Common myeloid progenitor, CD34-positive (primary cell): ENCODE measurements at regions not wholly inside any gene's neighbourhood (a gene's known extent, or its start where the extent isn't known, plus 50 kb on each side); places are given as distances from the start of the nearest gene placed in this dataset.

Experiments used
- CTCF ChIA-PET: fragments of 350-600 bp; sonication (Branson Sonifier 250); formaldehyde crosslinking; loops from one replicate; lab custom pipeline; 2021; ENCODE audit warnings: antibody characterized with exemption; lab: Charles Lee
- POLR2A ChIA-PET: fragments of 350-600 bp; sonication (Branson Sonifier 250); formaldehyde crosslinking; loops from one replicate; lab custom pipeline; 2021; ENCODE audit warnings: antibody characterized with exemption; lab: Charles Lee
- DNase-seq, 3 donors: peaks; one replicate each; pipeline versions ENCODE4 v3.0.0 to v3.0.0-alpha.2; 2013
- H3K27ac ChIP-seq, 2 experiments: 1 replicate in 1 of 2; 2 replicates in 1 of 2; pipeline ENCODE4 v1.7.0; 2013; ENCODE audit warnings: inconsistent platforms in 2 of 2, low read length in 2 of 2, mild to moderate bottlenecking in 2 of 2, low read depth in 1 of 2, moderate library complexity in 1 of 2; ENCODE audit not compliant: severe bottlenecking in 2 of 2, insufficient read depth in 1 of 2, poor library complexity in 1 of 2
- H3K27me3 ChIP-seq, 5 experiments: replicated peaks in 2 of 5; 1 replicate in 3 of 5; 2 replicates in 2 of 5; pipeline versions ENCODE4 v1.6.1 to v1.7.0; 2013; ENCODE audit warnings: low read length in 4 of 5, mild to moderate bottlenecking in 2 of 5, moderate library complexity in 2 of 5, inconsistent platforms in 1 of 5; ENCODE audit not compliant: insufficient read depth in 5 of 5, control insufficient read depth in 4 of 5
- H3K36me3 ChIP-seq, 4 experiments: 1 replicate in 2 of 4; 2 replicates in 2 of 4; pipeline versions ENCODE4 v1.6.1 to v1.7.0; 2013; ENCODE audit warnings: low read length in 3 of 4, control low read depth in 1 of 4, mild to moderate bottlenecking in 1 of 4; ENCODE audit not compliant: control insufficient read depth in 4 of 4, insufficient read depth in 4 of 4
- H3K4me1 ChIP-seq, 4 experiments: 1 replicate in 3 of 4; 2 replicates in 1 of 4; pipeline versions ENCODE4 v1.6.1 to v1.7.1; 2013; ENCODE audit warnings: low read length in 3 of 4, mild to moderate bottlenecking in 3 of 4, control low read depth in 1 of 4, inconsistent platforms in 1 of 4, moderate library complexity in 1 of 4; ENCODE audit not compliant: control insufficient read depth in 4 of 4, insufficient read depth in 4 of 4; ENCODE audit errors: control extremely low read depth in 1 of 4
- H3K4me3 ChIP-seq, 7 experiments: 1 replicate in 4 of 7; 2 replicates in 3 of 7; pipeline versions ENCODE4 v1.5.1 to v1.7.0; 2013; ENCODE audit warnings: mild to moderate bottlenecking in 7 of 7, low read length in 6 of 7, moderate library complexity in 6 of 7, inconsistent platforms in 2 of 7, low read depth in 2 of 7, control low read depth in 1 of 7; ENCODE audit not compliant: insufficient read depth in 4 of 7, control insufficient read depth in 1 of 7; ENCODE audit errors: extremely low read depth in 1 of 7
- H3K9me3 ChIP-seq, 5 experiments: 1 replicate in 4 of 5; 2 replicates in 1 of 5; pipeline versions ENCODE4 v1.6.1 to v1.7.1; 2013; ENCODE audit warnings: low read length in 4 of 5, mild to moderate bottlenecking in 2 of 5, inconsistent platforms in 1 of 5, low read depth in 1 of 5, moderate library complexity in 1 of 5; ENCODE audit not compliant: control insufficient read depth in 4 of 5, insufficient read depth in 2 of 5; ENCODE audit errors: control extremely low read depth in 1 of 5
- whole genome bisulfite sequencing: methylation state at CpG from one replicate; pipeline ENCODE4 v1.1.5; 2013; ENCODE audit not compliant: insufficient coverage; 5-methylcytosine and 5-hydroxymethylcytosine counted together

DNA sequence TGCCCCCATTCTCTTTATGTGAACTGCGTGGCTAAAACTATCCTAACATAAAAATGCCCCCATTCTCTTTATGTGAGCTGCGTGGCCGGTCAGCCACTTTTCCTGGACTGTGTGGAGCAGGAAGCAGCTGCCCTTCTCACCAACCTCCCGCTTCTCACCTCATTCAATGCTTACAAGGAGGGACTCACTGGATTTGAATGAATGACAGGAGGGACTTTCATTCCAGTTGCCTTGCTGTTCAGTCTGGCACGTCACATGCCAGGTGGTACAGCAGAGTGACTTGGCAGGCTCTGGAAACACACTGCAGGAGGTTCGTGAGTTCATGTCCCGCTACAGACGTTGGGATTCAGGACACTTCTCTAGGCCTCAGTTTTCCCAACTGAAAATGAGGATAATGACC lies 60.2 kb upstream of the NFIL3 start:
- ChIA-PET CTCF (no interaction called here), POLR2A (no interaction called here)
- Histone ChIP-seq H3K27me3 (no peaks in the 10 kb centered on the region), H3K36me3 (no peaks in the 10 kb centered on the region), H3K27ac (no peak overlapping the region), H3K4me1 (peaks cover 0 to 2% (median 0%) of the 10 kb centered on the region in 4 experiments), H3K9me3 (no peaks in the 10 kb centered on the region), H3K4me3 (no peak overlapping the region)
- no peak for DNase-seq
- 83% methylated on average over 8 of the region's 8 CpGs for WGBS

DNA sequence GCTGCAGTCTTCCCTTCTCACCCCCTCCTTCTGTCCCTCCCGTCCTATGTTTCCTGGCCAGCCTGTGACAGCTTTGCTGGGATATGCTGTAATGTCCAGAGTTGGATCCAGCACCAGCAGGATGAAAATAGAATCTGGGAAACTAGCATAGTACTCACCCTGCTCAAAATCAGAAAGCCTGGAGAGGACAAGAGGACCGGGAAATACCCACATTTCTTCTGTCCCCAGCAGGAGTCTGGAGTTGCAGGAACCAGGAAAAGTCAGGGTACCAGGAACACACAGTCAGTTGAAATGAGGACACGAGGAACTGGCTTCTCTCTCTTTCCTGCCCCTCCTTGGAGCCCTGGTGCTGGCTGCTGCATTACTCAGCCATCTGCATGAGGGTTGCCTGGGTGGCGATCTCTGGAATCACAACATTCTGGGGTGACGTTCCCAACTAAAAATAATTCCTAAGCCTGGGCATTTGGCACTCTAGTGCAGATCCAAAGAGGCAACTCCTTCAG lies 59.6 kb upstream of the NFIL3 start:
- Histone ChIP-seq H3K36me3 (no peaks in the 10 kb centered on the region), H3K4me3 (no peak overlapping the region), H3K4me1 (peaks cover 0 to 2% (median 0%) of the 10 kb centered on the region in 4 experiments), H3K9me3 (no peaks in the 10 kb centered on the region), H3K27ac (no peak overlapping the region), H3K27me3 (no peaks in the 10 kb centered on the region)
- ChIA-PET POLR2A (no interaction called here), CTCF (no interaction called here)
- WGBS: 68% methylated on average over 4 of the region's 5 CpGs
- DNase-seq: no peak

DNA sequence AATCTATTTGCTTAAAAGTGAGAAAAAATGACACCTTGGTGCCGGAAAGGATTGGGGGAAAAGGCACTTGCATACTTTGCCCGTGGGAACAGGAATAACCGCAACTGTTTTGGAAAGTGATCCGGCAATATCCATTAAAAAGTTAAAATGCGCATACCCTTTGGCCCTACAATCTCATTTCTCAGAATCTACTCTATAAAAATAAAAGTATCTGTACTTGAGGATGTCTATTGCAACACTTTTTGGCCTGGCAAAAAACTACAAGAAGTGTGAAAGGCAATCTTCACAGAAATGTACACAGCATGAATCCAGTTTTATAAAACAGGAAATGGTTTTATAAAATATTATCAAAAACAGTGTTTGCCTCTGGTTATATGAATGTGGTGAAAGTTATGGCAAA lies 58.3 kb upstream of the NFIL3 start:
- Histone ChIP-seq H3K9me3 (no peaks in the 10 kb centered on the region), H3K4me3 (no peak overlapping the region), H3K36me3 (no peaks in the 10 kb centered on the region), H3K4me1 (peaks cover 0 to 2% (median 0%) of the 10 kb centered on the region in 4 experiments), H3K27ac (no peak overlapping the region), H3K27me3 (no peaks in the 10 kb centered on the region)
- CTCF ChIA-PET: no interaction called here
- POLR2A ChIA-PET: no interaction called here
- DNase-seq: no peak
- WGBS: no CpG with 5 or more reads among the region's 5 CpGs

DNA sequence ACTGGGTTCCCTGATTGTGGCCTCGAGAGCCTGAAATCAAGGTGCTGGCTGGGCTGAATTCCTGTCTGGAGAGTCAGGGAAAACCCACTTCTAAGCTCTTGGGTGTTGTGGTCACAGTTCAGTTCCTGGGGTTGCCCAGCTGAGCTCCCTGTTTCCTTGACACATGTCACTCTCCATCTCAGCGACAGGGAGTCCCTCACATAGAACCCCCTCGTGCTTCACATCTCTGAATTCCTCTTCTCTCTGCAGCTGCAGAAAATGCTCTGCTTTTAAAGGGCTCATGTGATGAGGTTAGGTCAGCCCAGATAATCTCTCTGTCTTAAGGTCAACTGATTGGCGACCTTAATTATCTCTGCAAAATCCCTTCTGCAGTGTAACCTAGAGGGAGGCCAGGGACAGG lies 53.5 kb upstream of the NFIL3 start:
- 72% methylated on average over 4 of the region's 4 CpGs for WGBS
- peaks cover 0 to 2% (median 0%) of the 10 kb centered on the region in 4 experiments for H3K4me1 ChIP-seq
- no peak for DNase-seq
- no peak overlapping the region for H3K27ac ChIP-seq
- peaks cover 0 to 10% (median 2%) of the 10 kb centered on the region in 5 experiments for H3K9me3 ChIP-seq
- CTCF ChIA-PET: no interaction called here
- POLR2A ChIA-PET: no interaction called here
- H3K27me3 ChIP-seq: no peaks in the 10 kb centered on the region
- no peaks in the 10 kb centered on the region for H3K36me3 ChIP-seq
- no peak overlapping the region for H3K4me3 ChIP-seq

DNA sequence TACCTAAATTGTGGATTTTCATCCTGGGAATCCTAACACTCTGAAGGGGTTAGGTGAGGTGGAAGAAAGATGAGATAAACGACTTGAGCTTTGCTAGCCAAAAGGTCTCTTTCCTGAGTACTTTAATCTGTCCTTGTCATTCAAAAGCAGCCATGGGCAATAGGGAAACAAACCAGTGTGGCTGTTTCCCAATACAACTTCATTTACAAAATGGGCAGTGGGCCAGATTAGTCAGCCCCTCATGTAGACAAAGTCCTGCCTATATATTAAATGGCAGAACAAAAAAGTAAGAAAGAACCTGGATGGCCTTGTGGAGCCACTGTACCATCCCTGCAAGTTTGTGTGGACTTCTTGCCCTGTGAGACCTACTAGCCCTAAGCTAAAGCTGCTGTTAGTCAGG lies 51.0 kb upstream of the NFIL3 start:
- POLR2A ChIA-PET: no interaction called here
- no peaks in the 10 kb centered on the region for H3K27me3 ChIP-seq
- CTCF ChIA-PET: no interaction called here
- peaks cover 0 to 10% (median 2%) of the 10 kb centered on the region in 5 experiments for H3K9me3 ChIP-seq
- H3K4me1 ChIP-seq: no peaks in the 10 kb centered on the region
- 100% methylated on average over 1 of the region's 1 CpG for WGBS
- H3K4me3 ChIP-seq: no peak overlapping the region
- no peak overlapping the region for H3K27ac ChIP-seq
- H3K36me3 ChIP-seq: no peaks in the 10 kb centered on the region
- no peak for DNase-seq
